ENCODE measurements at regions not wholly inside any gene's neighbourhood (a gene's known extent, or its start where the extent isn't known, plus 50 kb on each side); places are given as distances from the start of the nearest gene placed in this dataset.

- Histone ChIP-seq H4K91ac (ENCODE audit: insufficient read length, low read depth, low read length) (no peak overlapping the region), H2BK120ac (ENCODE audit: low read depth, low read length, poor library complexity, severe bottlenecking) (no peak overlapping the region), H3K9me3 (ENCODE audit: control insufficient read depth, low read depth, low read length) (no peaks in the 10 kb centered on the region), H2BK12ac (ENCODE audit: insufficient read length, low read depth, low read length) (no peak overlapping the region), H3K23me2 (ENCODE audit: insufficient read length, low read depth, low read length, poor library complexity, severe bottlenecking) (no peaks in the 10 kb centered on the region), H3K4me1 (ENCODE audit: insufficient read depth, low read length) (no peaks in the 10 kb centered on the region), H3K4ac (ENCODE audit: low read depth, low read length) (no peak overlapping the region), H2BK20ac (ENCODE audit: low read depth, low read length, poor library complexity, severe bottlenecking) (no peak overlapping the region), H2AFZ (ENCODE audit: low read length) (no peak overlapping the region), H3K23ac (ENCODE audit: insufficient read length, low read depth, low read length) (no peak overlapping the region), H2BK15ac (ENCODE audit: low read depth, low read length) (no peak overlapping the region), H3T11ph (ENCODE audit: low read length) (no peak overlapping the region), H3K79me1 (ENCODE audit: insufficient read depth, low read depth, low read length, poor library complexity, severe bottlenecking) (no peaks in the 10 kb centered on the region), H3K27me3 (ENCODE audit: insufficient read depth, low read length) (no peaks in the 10 kb centered on the region), H3K27ac (ENCODE audit: insufficient read length, low read depth, low read length) (no peak overlapping the region), H3K56ac (ENCODE audit: insufficient read length, low read depth, low read length) (no peak overlapping the region), H2BK5ac (ENCODE audit: insufficient read length, low read length) (no peak overlapping the region), H3K14ac (ENCODE audit: insufficient read depth, low read length) (no peak overlapping the region), H4K5ac (ENCODE audit: insufficient read length, low read depth, low read length) (no peak overlapping the region), H3K18ac (ENCODE audit: insufficient read length, low read depth, low read length) (no peak overlapping the region), H3K4me2 (ENCODE audit: insufficient read depth, insufficient read length, low read length) (no peak overlapping the region), H2AK5ac (ENCODE audit: insufficient read length, low read length) (no peak overlapping the region), H4K20me1 (ENCODE audit: control insufficient read depth, insufficient read depth, insufficient read length) (no peaks in the 10 kb centered on the region), H3K79me2 (ENCODE audit: insufficient read depth, low read length) (no peaks in the 10 kb centered on the region), H4K8ac (replicated peaks; ENCODE audit: insufficient read length, low read depth, low read length) (no peak overlapping the region), H3K9ac (ENCODE audit: extremely low read depth, insufficient read length, low read length) (no peak overlapping the region)
- TF ChIP-seq, protein P1, sequence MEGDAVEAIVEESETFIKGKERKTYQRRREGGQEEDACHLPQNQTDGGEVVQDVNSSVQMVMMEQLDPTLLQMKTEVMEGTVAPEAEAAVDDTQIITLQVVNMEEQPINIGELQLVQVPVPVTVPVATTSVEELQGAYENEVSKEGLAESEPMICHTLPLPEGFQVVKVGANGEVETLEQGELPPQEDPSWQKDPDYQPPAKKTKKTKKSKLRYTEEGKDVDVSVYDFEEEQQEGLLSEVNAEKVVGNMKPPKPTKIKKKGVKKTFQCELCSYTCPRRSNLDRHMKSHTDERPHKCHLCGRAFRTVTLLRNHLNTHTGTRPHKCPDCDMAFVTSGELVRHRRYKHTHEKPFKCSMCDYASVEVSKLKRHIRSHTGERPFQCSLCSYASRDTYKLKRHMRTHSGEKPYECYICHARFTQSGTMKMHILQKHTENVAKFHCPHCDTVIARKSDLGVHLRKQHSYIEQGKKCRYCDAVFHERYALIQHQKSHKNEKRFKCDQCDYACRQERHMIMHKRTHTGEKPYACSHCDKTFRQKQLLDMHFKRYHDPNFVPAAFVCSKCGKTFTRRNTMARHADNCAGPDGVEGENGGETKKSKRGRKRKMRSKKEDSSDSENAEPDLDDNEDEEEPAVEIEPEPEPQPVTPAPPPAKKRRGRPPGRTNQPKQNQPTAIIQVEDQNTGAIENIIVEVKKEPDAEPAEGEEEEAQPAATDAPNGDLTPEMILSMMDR (conservative IDR thresholded peaks at IDR 0.05): no peak
- no peak overlapping the region for H3K4me3 Mint-ChIP-seq
- no peak for DNase-seq
- H3K9me3 Mint-ChIP-seq: peaks cover 0 to 3% of the 10 kb centered on the region in 2 experiments; a peak in 2 of 5 replicates
- peaks cover 0 to 9% of the 10 kb centered on the region in 2 experiments; a peak in 2 of 4 replicates for H3K4me1 Mint-ChIP-seq
- H3K27ac Mint-ChIP-seq: 0 out of 7 replicates have a peak overlapping the region, but pooled peaks of 1 of the 3 experiments have one; percentile 10
- peaks cover 0 to 4% (median 0%) of the 10 kb centered on the region in 3 experiments; a peak in 2 of 7 replicates for H3K36me3 Mint-ChIP-seq (ENCODE audit: insufficient read depth in 1 of 3, low read depth in 3 of 3)
- H3K27me3 Mint-ChIP-seq (ENCODE audit: low read depth): no peaks in the 10 kb centered on the region
- no CpG with 5 or more reads among the region's 18 CpGs for WGBS (ENCODE audit: extremely low coverage, insufficient read length, low lambda C conversion rate)
Measured at GRCh38 chrX:87140800-87141483, 376.7 kb upstream of the KLHL4 start.

All from H9 (cell line).